HG03565 (cell line): ENCODE measurements at regions not wholly inside any gene's neighbourhood (a gene's known extent, or its start where the extent isn't known, plus 50 kb on each side); places are given as distances from the start of the nearest gene placed in this dataset.
"Not testable (repeated sequence)": the region's sequence is repeated elsewhere in the genome, so short reads cannot be mapped to it uniquely, and the experiment has no call there.

ENCODE experiments used
- ATAC-seq: cut with Tn5 transposase; IDR thresholded peaks from one replicate; pipeline ENCODE4 v1.9.1; 2021; ENCODE audit warnings: mild to moderate bottlenecking, moderate library complexity; ENCODE audit not compliant: unreplicated experiment

- not testable (repeated sequence) for ATAC-seq
Observed at GRCh38 chr14:106349678-106350457, 823.5 kb downstream of the TMEM121 start.

- not testable (repeated sequence) for ATAC-seq
Observed at GRCh38 chr14:106355007-106355791, 828.8 kb downstream of the TMEM121 start.

GRCh38 chr14:106355881-106356642 is 829.7 kb downstream of the TMEM121 start:
- not testable (repeated sequence) for ATAC-seq

GRCh38 chr14:106356643-106356930 is 830.2 kb downstream of the TMEM121 start:
- ATAC-seq, result not testable (repeated sequence)

- ATAC-seq, result not testable (repeated sequence)
Observed at GRCh38 chr14:106359157-106359887, 832.9 kb downstream of the TMEM121 start.

DNA sequence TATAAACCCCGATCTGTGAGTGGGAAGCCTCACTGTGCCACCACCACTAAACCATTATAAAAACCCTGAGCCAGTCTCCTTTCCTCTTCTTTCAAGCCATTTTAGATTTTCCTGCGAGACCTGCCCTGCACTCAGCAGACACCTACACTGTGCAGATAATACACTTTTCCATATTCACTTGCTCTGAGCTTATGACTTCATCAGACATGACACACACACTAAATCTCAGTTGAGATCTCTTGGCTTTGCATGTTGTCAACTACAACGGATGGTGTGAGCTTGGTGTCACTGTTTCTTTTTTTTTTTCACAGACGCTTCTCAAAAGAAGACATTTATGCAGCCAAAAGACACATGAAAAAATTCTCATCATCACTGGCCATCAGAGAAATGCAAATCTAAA is 839.0 kb downstream of the TMEM121 start:
- not testable (repeated sequence) for ATAC-seq

DNA sequence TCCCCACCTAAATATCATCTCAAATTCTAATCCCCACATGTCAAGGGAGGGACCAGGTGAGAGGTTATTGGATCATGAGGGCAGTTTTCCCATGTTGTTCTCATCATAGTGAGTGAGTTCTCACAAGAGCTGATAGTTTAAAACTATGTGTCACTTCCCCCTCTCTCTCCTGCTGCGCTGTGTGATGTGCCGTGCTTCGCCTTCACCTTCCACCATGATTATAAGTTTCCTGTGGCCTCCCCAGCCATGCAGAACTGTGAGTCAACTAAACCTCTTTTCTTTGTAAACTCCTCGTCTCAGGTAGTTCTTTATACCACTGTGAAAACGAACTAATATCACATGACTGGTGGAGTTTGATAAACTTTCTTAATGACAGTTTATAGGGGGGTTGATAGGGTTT is 839.5 kb downstream of the TMEM121 start:
- ATAC-seq, result not testable (repeated sequence)

- ATAC-seq, result not testable (repeated sequence)
Observed at GRCh38 chr14:106366971-106367370, 840.6 kb downstream of the TMEM121 start.

GRCh38 chr14:106369456-106369855 is 843.1 kb downstream of the TMEM121 start:
- ATAC-seq, result not testable (repeated sequence)

DNA sequence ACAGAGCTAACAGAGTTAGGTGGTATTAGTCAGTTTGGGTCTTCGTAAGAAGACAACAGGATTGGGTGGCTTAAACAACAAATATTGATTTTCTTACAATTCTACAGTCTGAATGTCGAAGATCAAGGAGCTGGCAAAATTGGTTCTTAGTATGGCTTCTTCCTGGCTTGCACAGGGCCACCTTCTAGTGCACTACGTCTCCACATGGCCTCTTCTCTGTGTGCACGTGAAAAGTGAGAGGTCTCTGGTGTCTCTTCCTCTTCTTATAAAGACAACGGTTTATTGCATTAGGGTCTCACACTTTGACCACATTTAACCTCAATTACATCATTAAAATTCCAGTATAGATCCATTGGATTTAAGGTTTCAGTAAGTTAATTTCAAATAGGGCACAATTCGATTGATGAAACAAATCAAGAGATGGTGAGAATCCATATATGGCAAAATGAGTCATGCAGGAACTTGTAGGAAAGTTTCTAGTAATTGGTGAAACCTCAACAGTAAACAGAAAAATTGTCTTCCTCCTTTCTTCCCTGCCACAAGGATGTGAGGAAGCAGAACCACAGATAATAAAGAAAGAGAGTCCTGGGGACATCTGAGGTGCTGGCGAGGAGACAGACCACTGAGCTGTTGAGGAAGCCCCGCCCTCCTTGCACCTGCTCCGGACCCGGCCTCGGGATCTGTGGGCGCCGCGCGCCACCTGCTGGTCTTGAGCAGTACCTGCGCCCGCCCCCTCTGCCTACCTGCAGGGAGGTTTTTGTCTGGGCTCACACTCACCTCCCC is 846.7 kb downstream of the TMEM121 start:
- ATAC-seq, result no peak

DNA sequence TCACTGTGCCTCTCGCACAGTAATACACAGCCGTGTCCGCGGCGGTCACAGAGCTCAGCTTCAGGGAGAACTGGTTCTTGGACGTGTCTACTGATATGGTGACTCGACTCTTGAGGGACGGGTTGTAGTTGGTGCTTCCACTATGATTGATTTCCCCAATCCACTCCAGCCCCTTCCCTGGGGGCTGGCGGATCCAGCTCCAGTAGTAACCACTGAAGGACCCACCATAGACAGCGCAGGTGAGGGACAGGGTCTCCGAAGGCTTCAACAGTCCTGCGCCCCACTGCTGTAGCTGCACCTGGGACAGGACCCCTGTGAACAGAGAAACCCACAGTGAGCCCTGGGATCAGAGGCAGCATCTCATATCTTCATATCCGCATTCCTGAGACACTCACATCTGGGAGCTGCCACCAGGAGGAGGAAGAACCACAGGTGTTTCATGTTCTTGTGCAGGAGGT is 847.3 kb downstream of the TMEM121 start:
- not testable (repeated sequence) for ATAC-seq

- ATAC-seq, result no peak
Observed at GRCh38 chr14:106377432-106377831, 851.0 kb downstream of the TMEM121 start.

DNA sequence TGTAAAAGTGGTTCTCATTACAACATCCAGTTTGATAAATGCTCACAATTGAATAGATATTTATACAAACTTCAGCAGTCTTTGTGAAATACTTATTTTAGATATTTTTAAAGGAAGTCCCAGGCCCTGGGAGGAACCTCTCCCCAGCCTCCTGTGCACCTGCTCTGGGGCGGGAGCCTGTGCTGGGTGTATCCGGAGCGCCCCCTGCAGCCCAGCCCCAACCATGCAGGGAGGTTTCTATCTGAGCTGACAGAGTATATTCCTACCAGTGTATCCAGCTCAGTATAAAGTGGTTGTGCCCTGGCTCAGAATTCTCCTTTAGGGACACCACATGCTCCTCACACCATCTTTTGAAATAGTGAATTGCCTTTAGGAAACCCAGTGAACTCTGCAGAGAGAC is 851.8 kb downstream of the TMEM121 start:
- no peak for ATAC-seq

- ATAC-seq, result no peak
Observed at GRCh38 chr14:106380740-106381139, 854.4 kb downstream of the TMEM121 start.

GRCh38 chr14:106389186-106389585 is 862.8 kb downstream of the TMEM121 start:
- not testable (repeated sequence) for ATAC-seq

DNA sequence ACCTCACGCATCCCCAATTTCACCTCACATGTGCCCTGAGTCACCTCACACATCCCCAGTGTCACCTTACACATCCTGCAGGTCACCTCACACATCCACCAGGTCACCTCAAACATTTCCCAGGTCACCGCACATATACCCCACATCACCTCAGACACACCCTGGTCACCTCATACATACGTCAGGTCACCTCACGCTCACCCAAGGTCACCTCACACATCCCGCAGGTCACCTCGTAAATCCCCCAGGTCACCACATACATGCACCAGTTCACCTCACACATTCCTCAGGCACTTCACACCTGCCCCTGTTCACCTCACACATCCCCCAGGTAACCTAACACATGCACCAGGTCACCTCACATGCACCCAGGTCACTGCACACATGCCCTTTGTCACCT is 864.0 kb downstream of the TMEM121 start:
- no peak for ATAC-seq

DNA sequence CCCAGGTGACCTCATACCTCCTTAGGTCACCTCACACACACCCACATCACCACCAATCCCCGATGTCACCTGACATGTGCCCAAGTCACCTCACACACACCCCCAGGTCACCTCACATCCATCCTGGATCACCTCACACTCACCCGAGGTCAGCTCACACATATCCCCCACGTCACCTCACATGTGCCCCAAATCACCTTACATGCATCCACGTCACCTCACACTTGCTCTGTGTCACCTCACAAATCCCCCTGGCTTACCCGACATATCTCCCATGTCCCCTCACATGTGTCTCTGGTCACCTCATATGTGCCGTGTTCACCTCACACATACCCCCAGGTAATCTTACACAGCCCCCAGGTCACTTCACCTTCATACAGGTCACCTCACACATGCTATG is 864.6 kb downstream of the TMEM121 start:
- no peak for ATAC-seq

GRCh38 chr14:106393742-106394141 is 867.4 kb downstream of the TMEM121 start:
- ATAC-seq, result no peak

DNA sequence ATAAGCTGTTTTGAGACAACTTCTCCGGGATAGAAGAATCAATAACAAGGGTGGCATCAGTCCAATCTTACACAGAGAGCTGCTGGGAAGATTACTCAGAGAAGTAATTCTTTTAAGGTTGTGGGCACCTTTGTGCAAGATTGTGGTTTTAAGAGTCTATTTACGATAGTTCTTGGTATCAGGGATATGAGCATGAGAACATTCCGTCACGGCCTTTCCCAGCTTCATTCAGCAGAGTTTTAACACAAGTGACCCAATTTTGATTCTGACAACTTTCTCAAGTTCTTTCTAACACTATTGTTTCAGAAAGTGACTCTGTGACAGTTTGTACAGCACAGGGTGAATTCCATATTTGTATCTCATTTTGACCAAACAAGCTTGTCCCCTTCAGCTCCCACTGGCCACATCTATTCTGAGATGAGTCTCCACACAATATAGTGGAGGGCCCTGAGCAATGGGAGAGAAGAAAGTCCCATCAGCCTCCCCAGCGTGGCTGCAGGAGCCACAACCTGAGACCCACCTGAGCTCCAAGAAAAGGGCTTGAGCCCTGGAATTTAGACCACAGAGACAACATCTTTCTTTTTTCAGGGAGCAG is 869.2 kb downstream of the TMEM121 start:
- no peak for ATAC-seq

GRCh38 chr14:106396999-106397398 is 870.6 kb downstream of the TMEM121 start:
- no peak for ATAC-seq
